HS-27A (cell line): ENCODE measurements at regions not wholly inside any gene's neighbourhood (a gene's known extent, or its start where the extent isn't known, plus 50 kb on each side); places are given as distances from the start of the nearest gene placed in this dataset.

ENCODE experiments used
- DNase-seq: peaks from one replicate; pipeline ENCODE4 v3.0.0-alpha.2; 2012; ENCODE audit warnings: low read depth, missing footprints

DNA sequence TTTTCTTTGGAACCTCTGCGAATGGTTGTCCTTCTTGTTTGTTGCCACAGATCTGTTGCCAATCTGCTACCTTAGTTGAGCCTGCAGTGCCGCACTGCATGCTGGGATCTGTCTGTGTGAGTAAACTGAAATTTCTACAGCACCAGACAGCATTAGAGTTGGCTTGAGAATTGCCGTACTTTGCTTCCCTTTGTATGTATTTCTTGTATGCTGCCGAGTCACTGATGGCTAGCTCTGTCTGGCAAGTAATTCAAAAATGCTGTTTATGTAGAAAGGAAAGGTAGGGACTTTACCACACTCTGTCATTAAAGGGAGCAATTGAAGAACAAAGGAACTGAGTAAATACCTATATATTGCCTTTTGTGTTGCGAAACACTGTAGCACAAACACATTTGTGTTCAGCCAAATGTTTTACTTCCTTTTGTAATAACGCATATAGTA is 857.4 kb downstream of the USP25 start:
- DNase-seq: no peak

DNA sequence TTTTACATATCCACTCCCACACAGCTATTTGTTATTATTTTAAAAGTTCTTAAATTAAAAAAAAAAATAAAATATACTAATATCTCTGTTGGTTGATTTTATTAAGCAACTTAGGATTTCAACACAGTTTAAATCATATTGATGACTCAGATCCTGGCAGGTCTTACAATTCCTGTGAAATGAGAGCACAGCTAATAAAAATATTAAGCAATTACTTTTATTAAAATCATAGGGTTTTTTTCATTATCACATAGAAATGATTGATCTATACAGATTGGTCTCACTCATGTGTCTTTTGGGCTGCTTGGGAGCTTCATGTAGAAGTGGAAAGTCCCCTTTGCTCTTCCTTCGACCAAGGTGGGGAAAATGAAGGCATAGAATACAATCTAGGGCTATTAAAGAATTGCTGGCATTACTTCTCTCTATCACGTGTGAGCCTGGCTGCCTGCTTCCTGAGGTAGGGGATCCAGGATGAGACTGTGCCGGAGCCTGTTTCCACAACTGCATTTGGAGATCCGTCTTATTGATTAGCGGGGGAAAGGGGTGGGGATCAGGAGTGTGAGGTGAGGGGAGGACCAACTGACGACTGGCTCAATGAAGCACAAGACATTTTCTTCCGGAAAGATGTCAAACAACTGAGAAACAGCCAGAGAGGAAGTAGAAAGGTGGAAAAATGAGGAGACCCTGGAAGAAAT is 858.0 kb downstream of the USP25 start:
- no peak for DNase-seq

DNA sequence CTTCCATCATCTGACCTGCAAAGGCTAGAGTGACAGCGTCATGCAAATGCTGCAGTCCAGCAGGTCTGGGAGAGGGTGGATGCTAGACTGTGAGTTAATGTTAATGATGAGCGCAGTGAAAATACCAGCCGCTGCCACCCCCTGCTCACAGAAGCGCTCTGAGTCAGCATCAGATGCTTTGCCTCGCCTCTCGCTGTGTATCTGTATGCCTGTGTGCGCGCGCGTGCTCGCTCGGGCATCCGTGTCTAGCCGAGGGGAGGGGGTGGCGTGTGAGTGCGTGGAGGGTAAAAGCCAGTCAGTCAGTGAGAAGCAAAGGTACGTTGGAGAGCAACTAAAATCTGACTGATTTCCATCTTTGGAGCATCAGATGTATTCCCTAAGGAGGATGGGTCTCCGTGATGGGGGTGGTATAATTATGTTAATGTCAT is 858.7 kb downstream of the USP25 start:
- peak; percentile 78 for DNase-seq

DNA sequence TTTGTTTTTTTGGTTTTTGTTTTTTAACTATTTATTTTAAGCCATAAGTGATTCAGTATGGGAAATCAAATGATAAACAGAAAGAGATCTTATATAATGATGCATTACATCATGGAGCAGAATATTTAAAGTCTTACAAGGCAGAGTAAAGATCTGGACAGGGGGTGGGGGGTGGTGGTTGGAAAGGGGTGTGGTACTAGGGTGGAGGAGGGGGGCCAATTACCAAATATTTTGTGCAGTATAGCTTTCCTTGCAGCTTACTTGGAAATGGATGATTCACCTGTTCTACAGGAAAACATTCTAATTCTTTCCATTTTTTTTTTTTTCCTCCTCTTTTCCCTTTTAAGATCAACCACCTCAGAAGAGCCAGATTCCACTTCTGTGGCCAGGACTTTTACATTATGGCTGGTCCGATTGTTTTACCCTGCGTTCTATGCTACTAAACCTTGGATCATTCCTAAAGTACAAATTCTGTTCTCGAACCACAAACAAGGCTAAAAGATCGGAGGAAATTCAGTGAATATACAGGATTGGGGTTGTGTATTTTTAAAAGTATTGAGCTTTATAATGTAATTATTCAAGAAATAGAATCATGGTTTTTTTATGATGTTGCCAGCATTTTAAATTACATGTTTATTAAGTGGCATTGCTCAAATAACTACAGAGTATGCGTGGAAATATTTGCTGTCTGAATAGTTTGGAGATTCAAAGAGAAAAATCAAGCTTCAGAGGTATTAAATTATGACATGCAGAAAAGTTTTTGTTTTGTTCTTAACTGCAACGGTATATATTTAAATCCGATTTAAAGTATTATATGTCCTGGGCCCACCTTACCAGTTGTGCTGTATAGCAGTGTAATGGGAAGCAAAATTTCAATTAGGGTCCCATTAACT is 859.5 kb downstream of the USP25 start:
- no peak for DNase-seq

DNA sequence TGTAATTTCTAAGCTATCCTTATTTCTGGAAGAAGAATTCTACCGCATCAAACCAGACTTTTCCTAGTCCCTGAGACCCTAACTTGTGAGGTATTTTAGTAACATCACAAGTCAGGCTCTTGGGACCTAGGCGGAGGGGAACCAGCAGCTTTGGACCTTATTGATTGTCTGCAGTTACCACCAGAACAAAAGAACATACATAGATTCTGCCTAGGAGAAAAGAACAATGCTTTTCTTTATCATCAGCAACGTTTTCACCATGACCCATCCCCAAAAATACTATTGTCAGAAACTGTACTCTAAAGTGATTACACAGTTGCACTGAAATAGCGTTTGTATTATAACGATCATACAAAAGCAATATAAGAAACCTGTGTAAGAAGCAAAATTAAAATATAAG is 860.4 kb downstream of the USP25 start:
- DNase-seq: no peak

GRCh38 chr21:16590641-16591292 is 861.0 kb downstream of the USP25 start:
- DNase-seq: no peak

DNA sequence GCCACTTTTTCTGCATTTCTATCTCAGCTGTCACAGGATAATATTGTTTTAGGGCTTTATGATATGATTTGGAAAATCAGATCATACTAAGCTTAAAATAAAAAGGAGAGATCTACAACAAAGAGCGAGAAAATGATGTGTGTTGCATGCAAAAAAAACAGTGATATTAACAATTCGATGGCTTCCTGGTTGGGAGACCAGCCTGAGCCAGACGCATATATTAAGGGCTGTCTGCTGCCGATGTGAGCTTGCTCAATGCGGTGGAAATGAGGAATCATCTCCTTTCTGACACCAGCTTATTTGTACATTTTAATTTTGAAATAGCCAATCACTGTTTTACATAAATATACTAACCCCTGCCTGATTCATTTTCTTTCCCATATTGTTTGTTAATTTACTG is 862.6 kb downstream of the USP25 start:
- DNase-seq: no peak

GRCh38 chr21:16594191-16594590 is 864.4 kb downstream of the USP25 start:
- DNase-seq: no peak

GRCh38 chr21:16596369-16596768 is 866.6 kb downstream of the USP25 start:
- no peak for DNase-seq

DNA sequence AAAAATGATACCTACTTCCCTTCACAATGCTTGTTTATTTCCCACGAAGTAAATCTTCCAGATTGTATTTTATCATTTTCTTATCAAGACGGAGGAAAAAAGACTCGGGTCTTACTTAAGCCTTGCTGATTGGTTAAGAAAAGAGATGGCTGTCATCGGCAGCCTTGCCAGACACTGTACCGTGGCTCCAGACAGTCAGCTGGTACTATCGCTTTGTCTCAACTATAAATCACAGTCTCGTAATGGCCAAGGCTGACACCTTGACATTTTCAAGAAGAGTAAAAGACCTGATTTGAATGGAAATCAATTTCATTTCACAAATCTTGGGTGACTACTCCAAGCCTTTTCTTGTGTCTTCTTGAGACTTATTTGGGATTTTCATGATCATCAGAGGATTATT is 868.0 kb downstream of the USP25 start:
- DNase-seq: no peak

- DNase-seq: no peak
Measured at GRCh38 chr21:16605597-16605996, 875.8 kb downstream of the USP25 start.

- no peak for DNase-seq
Measured at GRCh38 chr21:16606271-16606670, 876.5 kb downstream of the USP25 start.

- peak; percentile 19 for DNase-seq
Measured at GRCh38 chr21:16608209-16608830, 878.5 kb downstream of the USP25 start.

DNA sequence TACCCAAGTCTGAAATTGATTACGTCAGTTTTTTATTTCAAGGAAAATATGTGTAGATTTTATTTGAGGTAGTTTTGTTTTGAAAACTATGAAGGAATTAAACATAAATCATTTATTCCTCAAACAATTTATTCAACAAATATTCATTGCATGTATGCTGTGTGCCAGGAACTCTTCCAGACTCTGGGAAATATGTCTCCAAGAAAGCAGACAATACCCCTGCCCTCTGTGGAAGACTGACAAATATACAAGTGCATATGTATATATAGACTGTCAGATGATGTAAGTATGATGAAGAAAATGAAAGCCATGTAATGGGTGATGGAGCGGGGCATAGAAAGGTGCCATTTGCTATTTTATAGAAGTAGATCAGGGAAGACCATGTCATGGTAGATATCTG is 889.5 kb downstream of the USP25 start:
- no peak for DNase-seq

- DNase-seq: no peak
Measured at GRCh38 chr21:16620786-16621320, 891.1 kb downstream of the USP25 start.

- DNase-seq: no peak
Measured at GRCh38 chr21:16624479-16625118, 888.2 kb upstream of the CXADR start.

DNA sequence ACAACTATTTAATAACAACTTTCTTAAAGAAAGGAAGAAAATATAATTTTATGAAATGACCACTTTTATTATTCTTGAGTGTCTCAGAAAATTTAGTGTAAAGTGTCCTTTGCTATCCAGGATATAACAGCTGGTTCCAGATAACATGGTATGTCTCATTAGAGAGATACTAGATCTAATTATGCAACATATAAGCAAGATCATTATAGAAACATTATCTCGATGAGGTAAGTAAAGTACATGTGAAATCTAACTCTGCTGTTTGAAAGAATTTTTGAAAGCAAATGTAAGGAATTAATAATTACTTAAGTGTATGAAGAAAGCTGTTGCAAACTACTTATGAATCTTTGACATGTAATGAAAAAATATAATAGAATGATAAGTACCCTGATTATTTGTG is 887.4 kb upstream of the CXADR start:
- no peak for DNase-seq

DNA sequence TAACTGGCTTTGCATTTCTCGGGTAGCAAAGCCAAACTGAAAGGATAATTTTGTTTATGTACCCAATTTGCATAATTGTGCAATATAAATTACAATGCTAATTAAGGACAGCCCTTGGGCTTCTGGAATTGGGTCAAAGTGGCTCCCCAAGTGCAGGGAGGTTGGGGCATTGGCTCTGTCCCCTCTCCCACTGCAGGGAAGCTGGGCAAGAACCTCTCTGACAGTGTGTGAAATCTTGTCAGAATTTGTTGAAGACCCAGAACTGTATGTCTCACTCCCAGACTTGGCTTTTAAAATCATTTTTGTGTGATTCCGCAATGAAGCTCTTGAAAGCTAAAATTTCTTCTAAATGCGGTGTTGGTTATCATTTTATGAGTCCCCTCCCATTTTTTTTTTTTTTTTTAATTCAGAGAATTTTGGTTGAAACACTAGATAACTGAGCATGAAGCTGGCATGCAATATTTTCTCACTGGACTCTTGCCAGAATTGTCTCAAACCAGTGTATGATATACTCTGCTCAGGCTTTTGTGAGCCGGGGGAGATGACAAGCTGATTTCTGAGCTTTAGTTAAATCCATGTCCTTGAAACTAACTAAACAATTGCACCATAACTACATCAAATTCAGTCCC is 878.9 kb upstream of the CXADR start:
- no peak for DNase-seq

GRCh38 chr21:16634515-16634914 is 878.3 kb upstream of the CXADR start:
- no peak for DNase-seq

DNA sequence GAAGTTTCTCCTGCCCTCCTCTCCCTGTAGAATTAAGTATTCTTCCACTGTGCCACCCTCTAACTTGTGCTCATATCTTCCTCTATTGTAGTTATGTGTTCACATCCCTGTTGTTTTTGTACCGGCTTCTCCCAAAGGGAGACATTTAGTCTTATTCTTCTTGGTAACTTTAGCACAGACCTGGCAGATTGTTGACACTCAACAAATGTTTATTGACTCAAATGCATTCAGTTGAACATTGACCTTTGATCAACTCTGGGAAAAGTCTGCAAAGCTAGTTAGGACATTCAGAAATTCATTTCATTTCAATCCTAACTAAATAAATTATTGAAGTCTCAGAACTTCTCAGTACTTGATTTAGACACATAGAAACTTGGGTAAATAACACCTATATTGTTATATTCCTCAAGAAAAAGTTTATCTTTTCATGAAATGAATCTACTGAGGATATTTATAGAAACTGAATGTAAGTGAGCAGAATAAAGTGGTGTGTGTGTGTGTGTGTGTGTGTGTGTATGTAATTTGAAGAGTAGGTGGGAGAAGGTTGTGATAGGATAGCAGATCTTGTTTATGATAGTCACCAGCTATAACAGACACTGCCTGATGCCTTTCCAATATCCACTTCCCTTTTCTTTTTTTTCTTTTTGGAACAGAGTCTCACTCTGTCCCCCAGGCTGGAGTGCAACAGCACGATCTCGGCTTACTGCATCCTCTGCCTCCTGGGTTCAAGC is 872.4 kb upstream of the CXADR start:
- DNase-seq: no peak
